OCI-LY7 (cell line): ENCODE measurements at regions not wholly inside any gene's neighbourhood (a gene's known extent, or its start where the extent isn't known, plus 50 kb on each side); places are given as distances from the start of the nearest gene placed in this dataset.

Experiments
- EZH2phosphoT487 ChIP-seq: fragments of 200-600 bp; sonication (generic); IDR thresholded peaks from 2 replicates; pipeline ENCODE4 v1.6.1; 2018; ENCODE audit warnings: low read depth, borderline replicate concordance, mild to moderate bottlenecking, mixed run types, antibody characterized with exemption, low read length, moderate library complexity, mixed read lengths
- TF ChIP-seq, protein P1 (sequence below): fragments of 200-600 bp; sonication (generic); conservative IDR thresholded peaks from 2 replicates; pipeline ENCODE4 v1.5.1; 2014; ENCODE audit warnings: mild to moderate bottlenecking, antibody characterized with exemption, low read length, moderate library complexity, mixed read lengths

- TF ChIP-seq, protein P1, sequence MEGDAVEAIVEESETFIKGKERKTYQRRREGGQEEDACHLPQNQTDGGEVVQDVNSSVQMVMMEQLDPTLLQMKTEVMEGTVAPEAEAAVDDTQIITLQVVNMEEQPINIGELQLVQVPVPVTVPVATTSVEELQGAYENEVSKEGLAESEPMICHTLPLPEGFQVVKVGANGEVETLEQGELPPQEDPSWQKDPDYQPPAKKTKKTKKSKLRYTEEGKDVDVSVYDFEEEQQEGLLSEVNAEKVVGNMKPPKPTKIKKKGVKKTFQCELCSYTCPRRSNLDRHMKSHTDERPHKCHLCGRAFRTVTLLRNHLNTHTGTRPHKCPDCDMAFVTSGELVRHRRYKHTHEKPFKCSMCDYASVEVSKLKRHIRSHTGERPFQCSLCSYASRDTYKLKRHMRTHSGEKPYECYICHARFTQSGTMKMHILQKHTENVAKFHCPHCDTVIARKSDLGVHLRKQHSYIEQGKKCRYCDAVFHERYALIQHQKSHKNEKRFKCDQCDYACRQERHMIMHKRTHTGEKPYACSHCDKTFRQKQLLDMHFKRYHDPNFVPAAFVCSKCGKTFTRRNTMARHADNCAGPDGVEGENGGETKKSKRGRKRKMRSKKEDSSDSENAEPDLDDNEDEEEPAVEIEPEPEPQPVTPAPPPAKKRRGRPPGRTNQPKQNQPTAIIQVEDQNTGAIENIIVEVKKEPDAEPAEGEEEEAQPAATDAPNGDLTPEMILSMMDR: no peak
- TF ChIP-seq EZH2phosphoT487: no peak
Observed at GRCh38 chr5:56649569-56649968, 165.8 kb upstream of the MAP3K1 start.
